OCI-LY3 (cell line): ENCODE measurements at regions not wholly inside any gene's neighbourhood (a gene's known extent, or its start where the extent isn't known, plus 50 kb on each side); places are given as distances from the start of the nearest gene placed in this dataset.
"Not testable (repeated sequence)": the region's sequence is repeated elsewhere in the genome, so short reads cannot be mapped to it uniquely, and the experiment has no call there.

ENCODE experiments used
- H2AFZ ChIP-seq: fragments of 200-600, 300-600 bp; shearing (Covaris generic); 2 replicates; pipeline ENCODE4 v1.6.0; 2014; ENCODE audit warnings: antibody characterized with exemption, low read depth, low read length
- H3K27ac ChIP-seq: fragments of 200-600, 300-600 bp; sonication (generic); 2 replicates; pipeline ENCODE4 v1.5.1; 2014; ENCODE audit warnings: mild to moderate bottlenecking, low read length, moderate library complexity, mixed read lengths
- H3K27me3 ChIP-seq: fragments of 200-600, 300-600 bp; sonication (generic); 2 replicates; pipeline ENCODE4 v1.6.1; 2014; ENCODE audit warnings: low read depth, low read length, mixed read lengths
- H3K36me3 ChIP-seq: fragments of 200-600, 300-600 bp; sonication (generic); replicated peaks from 2 replicates; pipeline ENCODE3; 2014; ENCODE audit warnings: low read depth, low read length, mixed read lengths
- H3K4me1 ChIP-seq: fragments of 300-600, 200-600 bp; sonication (generic); 2 replicates; pipeline ENCODE4 v1.6.1; 2014; ENCODE audit warnings: low read length, mixed read lengths
- H3K4me2 ChIP-seq: fragments of 200-600, 300-600 bp; sonication (generic); 2 replicates; pipeline ENCODE4 v1.6.1; 2014; ENCODE audit warnings: low read length, mixed read lengths
- H3K4me3 ChIP-seq: fragments of 300-600, 200-600 bp; sonication (generic); 2 replicates; pipeline ENCODE4 v1.5.1; 2014; ENCODE audit warnings: antibody characterized with exemption, mild to moderate bottlenecking, low read length, moderate library complexity
- H3K79me2 ChIP-seq: fragments of 300-600, 200-600 bp; shearing (Covaris generic); 2 replicates; pipeline ENCODE4 v1.6.1; 2014; ENCODE audit warnings: mild to moderate bottlenecking, low read length, mixed read lengths
- H3K9ac ChIP-seq: fragments of 300-600, 200-600 bp; shearing (Covaris generic); 2 replicates; pipeline ENCODE4 v1.6.0; 2014; ENCODE audit warnings: mild to moderate bottlenecking, low read length, moderate library complexity
- H3K9me3 ChIP-seq: fragments of 200-600, 300-600 bp; shearing (Covaris generic); 2 replicates; pipeline ENCODE4 v1.6.1; 2014; ENCODE audit warnings: low read length, mixed read lengths; ENCODE audit not compliant: insufficient read depth
- H4K20me1 ChIP-seq: fragments of 200-600, 300-600 bp; sonication (generic); 2 replicates; pipeline ENCODE4 v1.6.1; 2016; ENCODE audit warnings: low read length, mixed read lengths; ENCODE audit not compliant: insufficient read depth
- CTCF ChIP-seq: fragments of 200-600, 300-600 bp; sonication (generic); IDR thresholded peaks from 2 replicates; pipeline ENCODE4 v1.5.1; 2014; ENCODE audit warnings: antibody characterized with exemption, low read length, low read depth
- EZH2phosphoT487 ChIP-seq: fragments of 200-600 bp; shearing (Covaris generic); IDR thresholded peaks from 2 replicates; pipeline ENCODE4 v1.6.1; 2018; ENCODE audit warnings: antibody characterized with exemption, mixed run types, low read depth

- no peaks in the 10 kb centered on the region for H3K9me3 ChIP-seq
These were observed 648.3 kb downstream of the KIF4B start for GRCh38 chr5:155661859-155662258.

GRCh38 chr5:155665361-155665760 lies 651.8 kb downstream of the KIF4B start:
- Histone ChIP-seq H3K27ac (no peak overlapping the region), H3K9ac (no peak overlapping the region), H3K36me3 (no peaks in the 10 kb centered on the region), H4K20me1 (no peaks in the 10 kb centered on the region), H3K27me3 (no peaks in the 10 kb centered on the region), H2AFZ (no peak overlapping the region), H3K4me3 (no peak overlapping the region), H3K79me2 (no peaks in the 10 kb centered on the region), H3K9me3 (no peaks in the 10 kb centered on the region), H3K4me2 (no peak overlapping the region), H3K4me1 (no peaks in the 10 kb centered on the region)
- TF ChIP-seq CTCF: no peak
- no peak for TF ChIP-seq EZH2phosphoT487

More at GRCh38 chr5:155661859-155662258, 648.3 kb downstream of the KIF4B start:
- Histone ChIP-seq H3K4me2 (no peak overlapping the region), H4K20me1 (no peaks in the 10 kb centered on the region), H3K79me2 (no peaks in the 10 kb centered on the region), H3K4me1 (no peaks in the 10 kb centered on the region), H3K36me3 (no peaks in the 10 kb centered on the region), H3K27ac (no peak overlapping the region), H2AFZ (no peak overlapping the region), H3K9ac (no peak overlapping the region), H3K27me3 (no peaks in the 10 kb centered on the region), H3K4me3 (no peak overlapping the region)
- TF ChIP-seq CTCF: no peak
- TF ChIP-seq EZH2phosphoT487: no peak

GRCh38 chr5:155672001-155672400 lies 655.0 kb upstream of the SGCD start:
- H3K9me3 ChIP-seq, H3K27me3 ChIP-seq, H3K4me3 ChIP-seq, H3K9ac ChIP-seq, H4K20me1 ChIP-seq, H2AFZ ChIP-seq, H3K79me2 ChIP-seq, H3K27ac ChIP-seq, H3K4me2 ChIP-seq, H3K36me3 ChIP-seq, H3K4me1 ChIP-seq: not testable (repeated sequence)

- TF ChIP-seq CTCF: no peak
- TF ChIP-seq EZH2phosphoT487: no peak
- H3K4me3 ChIP-seq: no peak overlapping the region
- H3K9ac ChIP-seq: no peak overlapping the region
- H2AFZ ChIP-seq: no peak overlapping the region
- no peak overlapping the region for H3K27ac ChIP-seq
- H4K20me1 ChIP-seq: no peaks in the 10 kb centered on the region
- H3K79me2 ChIP-seq: no peaks in the 10 kb centered on the region
- H3K36me3 ChIP-seq: no peaks in the 10 kb centered on the region
- H3K27me3 ChIP-seq: no peaks in the 10 kb centered on the region
- no peak overlapping the region for H3K4me2 ChIP-seq
- no peaks in the 10 kb centered on the region for H3K4me1 ChIP-seq
- H3K9me3 ChIP-seq: no peaks in the 10 kb centered on the region
These were observed 650.0 kb upstream of the SGCD start for GRCh38 chr5:155676967-155677366.

- Histone ChIP-seq H3K4me3 (no peak overlapping the region), H3K4me1 (no peaks in the 10 kb centered on the region), H3K79me2 (no peaks in the 10 kb centered on the region), H3K36me3 (no peaks in the 10 kb centered on the region), H4K20me1 (no peaks in the 10 kb centered on the region), H3K27me3 (no peaks in the 10 kb centered on the region), H2AFZ (no peak overlapping the region), H3K9me3 (no peaks in the 10 kb centered on the region), H3K9ac (no peak overlapping the region), H3K4me2 (no peak overlapping the region), H3K27ac (no peak overlapping the region)
- TF ChIP-seq CTCF (no peak), EZH2phosphoT487 (no peak)
These were observed 648.6 kb upstream of the SGCD start for GRCh38 chr5:155678371-155678770.
